Stimulated activated CD4-positive, alpha-beta T cell treated with anti-CD3 and anti-CD28 coated beads, Interleukin-4, amount 100 ng/mL, for 4 hours (primary cell): ENCODE measurements at regions not wholly inside any gene's neighbourhood (a gene's known extent, or its start where the extent isn't known, plus 50 kb on each side); places are given as distances from the start of the nearest gene placed in this dataset.

Experiments
- DNase-seq, 2 experiments: peaks; one replicate each; pipeline ENCODE4 v3.0.0-alpha.2; 2020

DNA sequence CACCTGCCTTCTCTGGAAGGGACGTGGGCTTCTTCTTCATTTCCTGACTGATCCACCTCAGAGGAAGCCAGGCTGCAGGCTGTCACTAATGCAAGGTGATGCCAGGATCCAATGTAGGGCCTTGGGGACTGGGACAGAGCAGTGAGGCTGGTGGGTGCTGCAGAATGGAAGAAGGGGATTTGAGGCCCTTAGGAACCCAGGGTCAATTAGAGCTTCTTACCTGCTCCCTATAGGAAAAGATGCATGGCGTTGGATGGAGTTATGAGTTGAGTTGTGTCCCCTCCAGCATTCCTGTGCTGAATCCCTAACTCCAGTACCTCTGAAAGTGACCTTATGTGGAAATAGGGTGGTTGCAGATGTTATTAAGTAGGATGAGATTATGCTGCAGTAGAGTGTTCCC is 190.4 kb downstream of the MIAT start:
- no peak for DNase-seq

GRCh38 chr22:26848244-26848920 is 191.0 kb downstream of the MIAT start:
- DNase-seq = no peak

DNA sequence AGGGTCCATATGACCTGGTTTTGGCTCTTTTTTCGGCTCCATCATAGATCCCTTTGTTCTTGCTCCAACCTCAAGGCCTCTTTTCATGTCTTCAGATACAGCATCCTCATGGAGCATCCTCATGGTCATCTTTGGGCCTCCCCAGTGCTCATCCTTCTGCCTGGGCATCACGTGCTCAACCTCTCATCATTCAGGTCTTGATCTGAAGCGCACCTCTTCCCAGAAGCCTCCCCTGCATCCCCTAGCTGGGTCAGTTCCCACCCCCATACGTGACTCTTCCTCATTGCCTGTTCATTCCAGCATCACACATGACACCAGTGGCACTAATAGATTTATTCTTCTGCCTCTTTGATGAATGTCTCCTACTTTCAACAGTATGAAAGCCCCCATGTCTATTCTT is 192.2 kb downstream of the MIAT start:
- DNase-seq = no peak

- no peak for DNase-seq
These were observed 193.7 kb downstream of the MIAT start for GRCh38 chr22:26851125-26851524.

DNA sequence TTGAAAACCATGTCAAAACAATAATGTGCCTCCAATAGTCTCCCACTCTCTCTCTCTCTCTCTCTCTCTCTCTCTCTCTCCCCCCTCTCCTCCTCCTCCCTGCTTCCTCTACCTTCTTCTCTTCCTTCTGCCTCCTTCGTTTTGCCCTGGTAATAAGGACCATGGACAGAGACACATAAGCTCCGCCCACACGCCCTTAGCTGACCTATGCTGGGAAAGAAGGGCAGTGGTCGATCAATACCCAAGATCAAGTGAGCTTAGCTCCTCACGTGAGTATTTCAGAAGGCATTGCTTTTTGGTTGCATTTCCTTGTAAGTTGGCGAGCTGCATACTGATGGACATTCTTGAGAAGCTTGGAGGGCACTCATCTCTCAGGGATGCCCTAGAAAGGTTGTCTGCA is 194.8 kb downstream of the MIAT start:
- DNase-seq = no peak

- no peak for DNase-seq
These were observed 195.7 kb downstream of the MIAT start for GRCh38 chr22:26853071-26853470.

DNA sequence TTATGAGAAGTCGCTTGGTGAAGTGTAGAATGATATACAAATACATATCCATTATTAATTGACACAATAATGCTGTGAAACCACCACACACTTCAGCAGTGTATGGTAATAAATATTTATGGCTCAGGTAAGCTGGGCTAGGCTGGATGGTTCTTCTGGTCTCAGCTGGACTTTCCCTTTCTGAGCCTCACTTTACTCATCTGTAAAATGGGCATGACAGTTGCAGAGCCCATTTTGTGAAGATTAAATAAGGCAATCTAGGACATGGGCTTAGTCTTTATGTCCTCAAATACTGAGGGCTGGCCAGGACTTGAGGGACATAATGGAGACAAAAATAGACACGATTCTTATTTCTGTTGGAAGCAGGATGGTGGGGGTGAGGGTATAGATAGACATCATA is 196.1 kb downstream of the MIAT start:
- DNase-seq = no peak

DNA sequence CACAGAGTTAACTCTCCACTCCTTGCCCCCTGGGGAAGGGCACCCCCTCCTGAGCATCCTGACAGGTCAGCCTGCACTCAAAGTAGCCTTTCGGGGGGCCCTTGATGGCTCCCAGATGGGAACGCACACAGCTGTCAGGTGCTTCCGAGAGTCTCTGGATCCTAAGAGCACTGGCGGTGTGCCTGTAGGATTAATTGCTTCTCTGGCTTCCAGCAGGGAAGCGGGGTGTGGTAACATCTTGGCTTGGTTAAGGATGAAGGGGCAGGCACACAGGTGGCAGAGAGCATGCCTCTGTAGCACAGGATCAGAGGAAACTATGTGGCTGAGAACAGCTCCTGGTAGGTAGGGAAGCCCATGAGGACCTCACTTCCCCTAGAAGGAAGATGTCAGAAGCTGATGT is 199.8 kb downstream of the MIAT start:
- no peak for DNase-seq

DNA sequence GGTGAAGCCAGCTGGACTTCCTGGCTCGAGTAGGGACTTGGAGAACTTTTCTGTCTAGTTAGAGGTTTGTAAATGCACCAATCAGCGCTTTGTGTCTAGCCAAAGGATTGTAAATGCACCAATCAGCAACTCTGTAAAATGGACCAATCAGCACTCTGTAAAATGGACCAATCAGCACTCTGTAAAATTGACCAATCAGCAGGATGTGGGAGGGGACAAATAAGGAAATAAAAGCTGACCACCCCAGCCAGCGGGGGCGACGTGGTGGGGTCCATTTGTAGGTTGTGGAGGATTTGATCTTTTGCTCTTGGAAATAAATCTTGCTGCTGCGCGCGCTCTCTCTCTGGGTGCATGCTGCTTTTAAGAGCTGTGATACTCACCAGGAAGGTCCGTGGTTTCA is 202.9 kb downstream of the MIAT start:
- DNase-seq = no peak

DNA sequence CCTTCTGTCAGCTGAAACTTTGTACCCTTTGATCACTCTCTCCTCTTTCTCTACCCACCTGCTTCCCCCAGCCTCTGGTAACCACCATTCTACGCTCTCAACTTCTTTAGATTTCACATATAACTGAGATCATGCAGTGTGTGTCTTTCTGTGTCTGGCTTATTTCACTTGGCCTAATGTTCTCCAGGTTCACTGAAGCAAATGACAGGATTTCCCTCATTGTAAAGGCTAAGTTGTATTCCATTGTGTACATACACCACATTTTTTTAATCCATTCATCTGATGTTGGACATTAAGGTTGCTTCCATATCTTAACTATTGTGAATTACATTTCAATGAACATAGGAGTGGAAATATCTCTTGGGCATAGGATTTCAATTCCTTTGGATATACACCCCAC is 207.6 kb downstream of the MIAT start:
- DNase-seq = no peak

- DNase-seq = no peak
These were observed 226.0 kb downstream of the MIAT start for GRCh38 chr22:26883393-26883792.

DNA sequence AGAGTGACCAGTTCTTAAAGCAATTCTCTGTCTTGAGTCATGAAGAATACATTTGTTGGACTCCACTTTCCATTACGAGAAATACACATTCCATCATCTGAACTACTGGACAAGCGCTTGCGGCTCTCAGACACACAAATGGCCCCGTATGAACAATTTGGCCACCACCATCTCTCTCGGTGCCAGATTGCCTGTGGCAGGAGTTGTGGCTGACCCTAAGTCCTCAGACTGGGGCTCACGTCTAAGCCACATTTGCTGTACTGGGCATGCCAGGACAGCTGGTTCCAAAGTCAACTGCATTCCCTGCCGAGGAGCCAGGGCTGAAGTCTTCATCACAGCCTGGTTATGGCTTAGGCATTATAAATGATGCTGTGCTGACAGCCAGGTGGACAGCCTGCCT is 227.5 kb downstream of the MIAT start:
- no peak for DNase-seq

DNA sequence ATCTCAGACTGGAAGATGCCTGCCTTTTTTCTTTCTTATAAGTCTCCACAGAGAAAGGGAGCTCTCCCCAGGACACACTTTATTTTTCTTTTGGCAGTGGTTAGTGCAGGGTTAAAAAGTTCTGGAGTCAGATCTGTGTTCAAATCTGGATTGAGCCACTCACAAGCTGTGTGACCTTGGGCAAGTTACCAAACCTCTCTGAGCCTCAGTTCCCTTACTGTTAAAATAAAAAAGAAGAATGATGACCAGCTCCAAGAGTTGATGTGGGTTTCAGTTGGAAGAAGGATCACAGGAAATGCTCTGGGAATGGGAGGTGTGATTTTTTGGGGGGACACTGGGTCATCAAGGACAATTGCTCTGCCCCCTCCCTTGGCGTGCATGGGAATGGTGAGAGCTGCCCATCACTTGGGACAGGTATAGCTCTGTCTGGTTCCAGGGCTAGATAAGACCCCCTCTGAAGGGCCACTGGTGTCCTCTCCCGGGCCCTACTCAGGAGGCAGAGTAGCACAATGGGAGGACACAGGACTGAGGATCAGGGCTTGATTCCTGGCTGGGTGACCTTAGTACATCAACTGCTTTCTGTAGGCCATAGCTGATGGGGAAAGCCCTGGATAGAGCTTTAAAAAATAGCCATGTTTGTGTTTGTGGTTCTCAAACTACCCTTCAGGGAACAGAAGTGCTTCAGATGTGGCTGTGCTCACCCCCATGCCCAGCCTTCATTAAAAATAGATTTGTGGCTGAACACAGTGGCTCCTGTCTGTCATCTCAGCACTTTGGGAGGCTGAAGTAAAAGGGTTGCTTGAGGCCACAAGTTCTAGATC is 228.3 kb downstream of the MIAT start:
- DNase-seq = no peak

DNA sequence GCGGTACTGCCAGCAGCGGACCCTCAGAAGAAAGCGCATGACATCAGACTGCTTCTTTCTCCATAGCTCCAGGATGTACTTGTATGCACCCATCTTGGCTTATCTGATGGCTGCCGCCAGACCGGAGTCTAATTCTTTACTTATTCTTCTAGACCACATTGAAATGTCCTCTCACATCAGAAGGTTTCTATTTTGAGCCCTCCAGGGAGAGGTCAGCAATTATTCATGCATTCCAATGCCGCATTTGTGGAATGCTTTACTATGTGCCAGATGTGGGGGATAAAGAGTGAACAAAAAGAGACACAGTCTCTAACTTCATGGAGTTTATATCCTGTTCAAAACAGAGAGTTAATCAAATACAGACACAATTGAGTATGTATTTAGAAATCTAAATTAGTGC is 230.1 kb downstream of the MIAT start:
- no peak for DNase-seq

GRCh38 chr22:26887916-26888315 is 230.5 kb downstream of the MIAT start:
- no peak for DNase-seq

DNA sequence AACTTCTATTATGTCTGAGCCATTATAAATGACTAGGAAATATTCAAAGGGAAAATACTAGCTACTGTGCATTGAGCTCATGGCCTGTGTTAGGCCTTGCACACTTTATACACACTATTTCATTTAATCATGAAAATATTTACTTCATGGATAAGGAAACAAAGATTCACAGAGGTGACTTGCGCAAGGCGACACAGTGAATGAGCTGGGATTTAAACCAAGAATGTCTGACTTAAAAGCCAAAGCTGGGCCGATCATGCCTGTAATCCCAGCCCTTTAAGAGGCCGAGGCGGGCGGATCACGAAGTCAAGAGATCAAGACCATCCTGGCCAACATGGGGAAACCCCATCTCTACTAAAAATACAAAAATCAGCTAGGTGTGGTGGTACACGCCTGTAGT is 231.5 kb downstream of the MIAT start:
- no peak for DNase-seq

DNA sequence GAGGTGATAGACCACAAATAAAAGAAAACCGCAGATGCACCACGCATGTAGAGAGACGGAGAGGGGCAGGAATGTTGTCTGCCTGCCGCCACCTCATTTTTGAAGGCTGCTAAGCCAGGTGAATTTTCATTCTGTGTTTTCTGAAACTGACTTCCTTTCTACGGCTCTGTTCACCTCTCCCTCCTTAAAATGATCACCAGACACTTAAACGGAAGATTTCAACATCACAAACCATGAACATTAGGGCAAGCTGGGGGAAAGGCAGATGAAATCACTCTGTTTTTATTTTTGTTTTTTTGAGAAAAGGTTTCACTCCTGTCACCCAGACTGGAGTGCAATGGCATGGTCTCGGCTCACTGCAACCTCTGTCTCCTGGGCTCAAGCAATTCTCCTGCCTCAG is 232.4 kb downstream of the MIAT start:
- no peak for DNase-seq

GRCh38 chr22:26890870-26891269 is 233.5 kb downstream of the MIAT start:
- no peak for DNase-seq

- no peak for DNase-seq
These were observed 234.0 kb downstream of the MIAT start for GRCh38 chr22:26891429-26891828.

DNA sequence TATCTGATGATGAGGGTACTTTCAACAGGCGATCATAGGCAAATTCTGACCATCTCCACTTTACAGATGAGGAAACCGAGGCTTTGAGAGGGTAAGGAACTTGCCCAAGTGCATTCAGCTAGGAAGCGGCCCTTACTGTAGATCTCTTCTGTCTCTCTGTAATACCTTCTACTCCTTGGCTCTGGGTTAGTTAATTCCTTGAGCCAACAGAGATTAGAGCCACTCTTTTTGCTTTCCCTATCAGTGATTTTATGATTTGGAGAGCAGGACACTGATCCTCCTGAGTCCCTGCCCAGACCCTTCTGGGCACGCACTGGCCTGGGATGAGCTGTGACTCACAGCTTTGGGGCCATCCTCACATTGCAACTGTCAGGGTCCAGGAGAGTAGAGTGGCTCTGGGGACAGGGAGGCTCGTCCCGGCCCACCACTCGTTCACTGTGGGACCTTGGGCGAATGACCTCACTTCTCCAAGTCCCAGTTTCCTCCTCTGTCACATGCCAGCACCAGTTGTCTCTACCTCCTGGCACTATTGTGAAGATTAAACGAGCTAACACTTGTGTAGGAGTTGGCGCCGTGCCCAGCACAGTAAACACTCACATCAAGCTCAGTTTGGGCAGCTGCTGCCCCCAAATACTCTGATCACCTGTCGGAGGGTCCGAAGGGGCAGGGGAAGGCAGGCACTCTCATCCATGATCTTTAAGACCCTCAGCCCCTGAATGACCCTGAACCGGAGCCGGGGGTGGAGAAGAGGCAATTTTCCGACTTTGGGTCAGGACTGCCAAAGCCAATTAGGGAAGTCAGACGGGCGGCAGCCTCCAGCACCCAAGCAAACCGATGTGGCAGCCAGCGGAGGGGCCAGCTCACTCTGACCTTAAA is 235.0 kb downstream of the MIAT start:
- DNase-seq = no peak

- no peak for DNase-seq
These were observed 236.1 kb downstream of the MIAT start for GRCh38 chr22:26893173-26894110.

DNA sequence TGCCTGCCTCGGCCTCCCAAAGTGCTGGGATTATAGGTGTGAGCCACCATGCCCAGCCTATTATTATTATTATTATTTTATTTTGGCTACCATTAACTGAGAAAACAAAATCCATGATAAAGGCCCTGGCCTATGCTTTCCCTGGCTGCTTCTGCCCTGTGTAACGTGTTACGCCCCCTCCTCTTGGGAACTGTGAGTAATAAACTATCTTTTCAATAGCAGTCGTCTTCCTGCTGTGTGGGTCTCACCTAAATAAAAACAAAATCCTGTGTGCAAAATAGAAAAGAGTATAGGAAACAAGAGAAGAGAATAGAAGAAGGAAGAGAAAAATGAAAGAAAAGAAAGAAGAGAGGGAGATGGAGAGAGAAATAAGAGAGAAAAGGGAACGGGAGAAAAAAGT is 237.0 kb downstream of the MIAT start:
- no peak for DNase-seq
